ENCODE measurements at regions not wholly inside any gene's neighbourhood (a gene's known extent, or its start where the extent isn't known, plus 50 kb on each side); places are given as distances from the start of the nearest gene placed in this dataset.

GRCh38 chr2:136195226-136195625 is 77.3 kb upstream of the CXCR4 start:
- no peak for DNase-seq (ENCODE audit: low spot score)
- in situ Hi-C loops (cut with MboI; ENCODE audit: low sequenced_read_pairs, unreplicated experiment), result no loop called here
- no peak for TF ChIP-seq CTCF (IDR thresholded peaks at IDR 0.05; ENCODE audit: borderline replicate concordance, control extremely low read depth, extremely low read depth, insufficient read depth, missing control alignments)

- in situ Hi-C loops (cut with MboI; ENCODE audit: low sequenced_read_pairs, unreplicated experiment), result no loop called here
- no peak for DNase-seq (ENCODE audit: low spot score)
These were observed 73.1 kb upstream of the CXCR4 start for GRCh38 chr2:136191041-136191440.

GRCh38 chr2:136189221-136189782 is 71.4 kb upstream of the CXCR4 start:
- no peak for DNase-seq (ENCODE audit: low spot score)
- in situ Hi-C loops (cut with MboI; ENCODE audit: low sequenced_read_pairs, unreplicated experiment), result no loop called here
- TF ChIP-seq CTCF (IDR thresholded peaks at IDR 0.05; ENCODE audit: borderline replicate concordance, control extremely low read depth, extremely low read depth, insufficient read depth, missing control alignments), result no peak

More at GRCh38 chr2:136191041-136191440, 73.1 kb upstream of the CXCR4 start:
- no peak for TF ChIP-seq CTCF (IDR thresholded peaks at IDR 0.05; ENCODE audit: borderline replicate concordance, control extremely low read depth, extremely low read depth, insufficient read depth, missing control alignments)

- TF ChIP-seq CTCF (IDR thresholded peaks at IDR 0.05; ENCODE audit: borderline replicate concordance, control extremely low read depth, extremely low read depth, insufficient read depth, missing control alignments), result no peak
- in situ Hi-C loops (cut with MboI; ENCODE audit: low sequenced_read_pairs, unreplicated experiment), result no loop called here
- no peak for DNase-seq (ENCODE audit: low spot score)
These were observed 70.1 kb upstream of the CXCR4 start for GRCh38 chr2:136188086-136188485.

- DNase-seq (ENCODE audit: low spot score), result no peak
These were observed 68.2 kb upstream of the CXCR4 start for GRCh38 chr2:136185981-136186776.

GRCh38 chr2:136183097-136183496 is 65.1 kb upstream of the CXCR4 start:
- TF ChIP-seq CTCF (IDR thresholded peaks at IDR 0.05; ENCODE audit: borderline replicate concordance, control extremely low read depth, extremely low read depth, insufficient read depth, missing control alignments), result no peak
- no peak for DNase-seq (ENCODE audit: low spot score)
- in situ Hi-C loops (cut with MboI; ENCODE audit: low sequenced_read_pairs, unreplicated experiment), result no loop called here

More at GRCh38 chr2:136185981-136186776, 68.2 kb upstream of the CXCR4 start:
- in situ Hi-C loops (cut with MboI; ENCODE audit: low sequenced_read_pairs, unreplicated experiment), result no loop called here
- TF ChIP-seq CTCF (IDR thresholded peaks at IDR 0.05; ENCODE audit: borderline replicate concordance, control extremely low read depth, extremely low read depth, insufficient read depth, missing control alignments), result no peak
